Coronary artery (tissue), 2 donors: ENCODE measurements at regions not wholly inside any gene's neighbourhood (a gene's known extent, or its start where the extent isn't known, plus 50 kb on each side); places are given as distances from the start of the nearest gene placed in this dataset.

ENCODE experiments used
- DNase-seq: peaks from one replicate; pipeline ENCODE4 v3.0.0-alpha.2; 2017; ENCODE audit warnings: low spot score
- H3K27ac ChIP-seq, 2 donors: fragments of 200-600 bp; sonication (generic); one replicate each; pipeline ENCODE4 v1.5.1; 2016 to 2019
- H3K4me3 ChIP-seq: fragments of 200-600 bp; sonication (generic); 2 replicates; pipeline ENCODE4 v1.5.1; 2016; ENCODE audit warnings: mild to moderate bottlenecking, moderate library complexity
- TF ChIP-seq, protein P1 (sequence below): fragments of 200-600 bp; sonication (generic); IDR thresholded peaks from one replicate; pipeline ENCODE4 v1.5.1; 2019; ENCODE audit warnings: antibody characterized with exemption

- no peak for DNase-seq
- Histone ChIP-seq H3K4me3 (no peak overlapping the region), H3K27ac (no peak overlapping the region)
- TF ChIP-seq, protein P1, sequence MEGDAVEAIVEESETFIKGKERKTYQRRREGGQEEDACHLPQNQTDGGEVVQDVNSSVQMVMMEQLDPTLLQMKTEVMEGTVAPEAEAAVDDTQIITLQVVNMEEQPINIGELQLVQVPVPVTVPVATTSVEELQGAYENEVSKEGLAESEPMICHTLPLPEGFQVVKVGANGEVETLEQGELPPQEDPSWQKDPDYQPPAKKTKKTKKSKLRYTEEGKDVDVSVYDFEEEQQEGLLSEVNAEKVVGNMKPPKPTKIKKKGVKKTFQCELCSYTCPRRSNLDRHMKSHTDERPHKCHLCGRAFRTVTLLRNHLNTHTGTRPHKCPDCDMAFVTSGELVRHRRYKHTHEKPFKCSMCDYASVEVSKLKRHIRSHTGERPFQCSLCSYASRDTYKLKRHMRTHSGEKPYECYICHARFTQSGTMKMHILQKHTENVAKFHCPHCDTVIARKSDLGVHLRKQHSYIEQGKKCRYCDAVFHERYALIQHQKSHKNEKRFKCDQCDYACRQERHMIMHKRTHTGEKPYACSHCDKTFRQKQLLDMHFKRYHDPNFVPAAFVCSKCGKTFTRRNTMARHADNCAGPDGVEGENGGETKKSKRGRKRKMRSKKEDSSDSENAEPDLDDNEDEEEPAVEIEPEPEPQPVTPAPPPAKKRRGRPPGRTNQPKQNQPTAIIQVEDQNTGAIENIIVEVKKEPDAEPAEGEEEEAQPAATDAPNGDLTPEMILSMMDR = no peak
Measured at GRCh38 chr20:3354247-3354646, 53.2 kb downstream of the DNAAF9 start.

GRCh38 chr20:3353646-3354045 is 53.8 kb downstream of the DNAAF9 start:
- Histone ChIP-seq H3K27ac (no peak overlapping the region), H3K4me3 (no peak overlapping the region)
- TF ChIP-seq, protein P1 = no peak
- DNase-seq = no peak

- no peak for DNase-seq
- H3K4me3 ChIP-seq = no peak overlapping the region
- H3K27ac ChIP-seq = no peak overlapping the region
- TF ChIP-seq, protein P1 = no peak
Measured at GRCh38 chr20:3352202-3352601, 55.3 kb downstream of the DNAAF9 start.

DNA sequence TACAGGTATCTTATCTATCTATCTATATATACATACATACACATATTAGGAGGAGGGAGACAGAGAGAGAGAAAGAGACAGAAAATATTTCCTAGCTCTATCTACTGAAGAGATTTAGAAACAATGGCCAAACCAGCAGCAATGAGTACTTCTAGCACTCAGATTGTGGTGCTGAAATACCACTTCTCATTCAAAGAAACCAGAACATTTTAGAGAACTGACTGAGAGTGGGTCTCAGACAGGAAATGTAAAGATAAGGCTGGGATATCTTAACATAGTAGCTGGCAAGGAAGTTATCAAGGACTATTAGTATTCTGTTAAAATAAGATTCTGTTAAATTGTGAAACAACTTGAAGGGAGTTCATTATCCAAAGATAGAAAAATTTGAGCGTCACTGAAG is 57.0 kb downstream of the DNAAF9 start:
- H3K27ac ChIP-seq = no peak overlapping the region
- H3K4me3 ChIP-seq = no peak overlapping the region
- DNase-seq = no peak
- TF ChIP-seq, protein P1 = no peak

DNA sequence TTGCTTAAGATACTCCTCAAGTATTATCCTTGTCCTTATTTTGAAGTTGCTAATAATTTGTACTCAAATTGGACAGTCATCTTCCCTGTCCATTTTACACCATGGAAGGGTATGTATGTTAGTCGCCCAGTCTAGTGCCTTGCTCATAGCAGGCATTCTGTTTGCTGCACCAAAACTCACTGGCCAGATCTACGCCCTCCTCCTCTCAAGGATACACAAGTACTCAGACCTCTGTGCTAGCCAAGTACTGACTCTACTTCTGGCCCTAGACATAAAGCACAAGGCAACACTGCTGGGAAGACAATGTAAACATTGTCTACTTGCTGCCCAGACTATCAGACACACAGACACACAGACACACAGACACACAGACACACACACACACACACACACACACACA is 57.7 kb downstream of the DNAAF9 start:
- TF ChIP-seq, protein P1 = no peak
- H3K27ac ChIP-seq = no peak overlapping the region
- no peak for DNase-seq
- no peak overlapping the region for H3K4me3 ChIP-seq

- TF ChIP-seq, protein P1 = no peak
- Histone ChIP-seq H3K27ac (no peak overlapping the region), H3K4me3 (no peak overlapping the region)
- DNase-seq = no peak
Measured at GRCh38 chr20:3342766-3343165, 64.7 kb downstream of the DNAAF9 start.

DNA sequence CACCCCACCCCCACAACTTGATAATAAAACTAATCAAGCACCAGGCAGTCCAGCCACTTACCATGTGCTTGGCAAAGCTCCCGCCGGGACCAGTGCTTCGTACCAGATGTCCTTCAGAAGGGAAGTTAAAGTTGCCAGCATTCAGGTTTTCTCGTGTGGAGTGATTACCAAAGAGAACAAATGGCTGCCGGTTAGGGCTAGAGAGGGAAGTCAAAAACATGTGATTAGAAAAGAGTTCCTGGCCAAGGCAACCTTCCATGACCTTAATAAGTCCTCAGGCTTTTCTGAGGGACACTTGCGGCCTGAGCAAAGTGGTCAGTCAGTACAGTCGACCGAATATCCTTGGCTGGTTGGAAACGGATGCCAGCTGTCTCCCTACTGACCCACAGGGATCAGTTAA is 67.0 kb downstream of the DNAAF9 start:
- peak overlapping the region in 1 of 2 donors; percentile 55 for H3K27ac ChIP-seq

More for the DNA sequence above, 67.0 kb downstream of the DNAAF9 start:
- H3K4me3 ChIP-seq = no peak overlapping the region
- TF ChIP-seq, protein P1 = no peak
- no peak for DNase-seq
